Large intestine (tissue), 3 donors: ENCODE measurements at regions not wholly inside any gene's neighbourhood (a gene's known extent, or its start where the extent isn't known, plus 50 kb on each side); places are given as distances from the start of the nearest gene placed in this dataset.

Experiments used
- DNase-seq, 2 donors: peaks; one replicate each; pipeline versions ENCODE4 v3.0.0 to v3.0.0-alpha.2; 2013
- H3K27ac ChIP-seq: one replicate; pipeline ENCODE4 v1.5.1; 2013; ENCODE audit warnings: low read length
- H3K27me3 ChIP-seq: 2 replicates; pipeline ENCODE4 v1.6.1; 2013; ENCODE audit warnings: low read length; ENCODE audit not compliant: control insufficient read depth, insufficient read depth
- H3K36me3 ChIP-seq: 2 replicates; pipeline ENCODE4 v1.6.1; 2013; ENCODE audit warnings: low read length; ENCODE audit not compliant: control insufficient read depth, insufficient read depth
- H3K4me1 ChIP-seq: one replicate; pipeline ENCODE4 v1.6.1; 2013; ENCODE audit warnings: low read length; ENCODE audit not compliant: control insufficient read depth, insufficient read depth
- H3K4me3 ChIP-seq: one replicate; pipeline ENCODE4 v1.5.1; 2013; ENCODE audit warnings: low read length
- H3K9me3 ChIP-seq: one replicate; pipeline ENCODE4 v1.6.1; 2013; ENCODE audit warnings: mild to moderate bottlenecking, low read depth, low read length, moderate library complexity; ENCODE audit not compliant: control insufficient read depth
- WGBS: methylation state at CpG from one replicate; pipeline ENCODE4 v1.1.5; 2013; ENCODE audit warnings: low lambda C conversion rate; ENCODE audit not compliant: insufficient coverage; 5-methylcytosine and 5-hydroxymethylcytosine counted together

DNA sequence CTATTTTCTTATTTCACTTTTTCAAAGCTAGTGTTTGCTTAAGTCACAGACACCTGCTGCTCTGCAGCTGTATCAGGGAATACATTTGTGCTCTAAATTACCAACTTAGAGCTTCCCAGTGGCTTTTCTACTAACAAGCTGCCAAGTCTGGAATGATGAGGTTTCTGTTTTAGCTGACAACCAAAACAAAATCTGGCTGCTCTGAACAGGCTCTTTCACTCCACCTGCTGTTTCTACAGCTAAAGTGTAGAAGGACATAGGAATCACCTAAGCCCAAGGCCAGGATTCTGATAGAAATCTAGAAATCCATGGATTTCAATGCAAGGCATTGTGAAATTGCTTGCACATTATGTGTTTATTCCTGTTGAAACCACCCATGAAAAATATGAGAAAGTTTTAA lies 201.2 kb downstream of the SUCLG1 start:
- Histone ChIP-seq H3K4me1 (no peaks in the 10 kb centered on the region), H3K36me3 (no peaks in the 10 kb centered on the region), H3K27ac (no peak overlapping the region), H3K27me3 (no peaks in the 10 kb centered on the region), H3K4me3 (no peak overlapping the region), H3K9me3 (no peaks in the 10 kb centered on the region)
- peak in 1 of 2 donors; percentile 4 for DNase-seq

DNA sequence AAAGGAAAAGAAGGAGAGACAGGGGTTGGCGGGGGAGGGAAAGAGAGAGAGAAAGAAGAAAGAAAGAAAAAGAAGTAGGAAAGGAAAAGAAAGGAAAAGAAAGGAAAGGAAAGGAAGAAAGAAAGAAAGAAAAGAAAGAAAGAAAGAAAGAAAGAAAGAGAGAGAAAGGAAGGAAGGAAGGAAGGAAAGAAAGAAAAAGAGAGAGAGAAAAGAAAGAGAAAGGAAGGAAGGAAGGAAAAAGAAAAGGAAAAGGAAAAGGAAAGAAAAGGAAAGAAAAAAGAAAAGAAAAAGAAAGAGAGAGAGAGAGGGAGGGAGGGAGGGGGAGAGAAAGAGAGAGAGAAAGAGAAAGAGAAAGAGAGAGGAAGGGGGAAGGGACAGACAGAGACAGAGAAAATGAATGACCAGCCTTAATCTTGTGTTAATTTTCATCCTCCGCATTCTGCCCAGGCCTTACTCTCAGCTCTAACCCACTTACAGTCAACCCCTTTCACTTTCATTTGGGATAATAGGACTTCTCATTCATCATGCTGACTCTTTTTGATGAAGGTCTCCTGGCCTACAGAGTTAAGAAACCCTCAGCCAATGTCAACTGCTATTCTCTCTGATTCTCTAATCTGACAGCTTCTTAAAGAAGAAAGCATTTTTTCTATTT lies 207.3 kb downstream of the SUCLG1 start:
- Histone ChIP-seq H3K36me3 (no peaks in the 10 kb centered on the region), H3K27me3 (no peaks in the 10 kb centered on the region), H3K4me1 (no peaks in the 10 kb centered on the region), H3K9me3 (no peaks in the 10 kb centered on the region), H3K27ac (no peak overlapping the region), H3K4me3 (no peak overlapping the region)
- 100% methylated on average over 1 of the region's 2 CpGs for WGBS
- no peak for DNase-seq

DNA sequence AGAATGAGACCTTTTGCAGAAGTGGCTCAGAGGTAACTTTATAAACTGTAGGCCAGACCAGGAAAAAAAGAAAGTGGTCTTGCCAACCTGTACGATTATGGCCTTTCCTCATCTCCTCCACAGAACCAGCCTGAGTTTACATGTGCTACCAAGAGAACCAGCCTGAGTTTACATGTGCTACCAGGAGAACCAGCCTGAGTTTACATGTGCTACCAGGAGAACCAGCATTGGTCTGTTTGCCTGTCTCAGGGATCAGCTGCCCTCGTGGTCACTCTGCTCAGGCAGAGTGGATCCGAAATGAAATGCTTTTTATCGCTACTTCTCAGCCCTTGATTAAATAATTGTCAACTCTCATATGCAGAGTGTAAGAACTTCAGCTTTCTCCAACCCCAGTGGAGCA lies 209.9 kb downstream of the SUCLG1 start:
- no peaks in the 10 kb centered on the region for H3K9me3 ChIP-seq
- no peaks in the 10 kb centered on the region for H3K27me3 ChIP-seq
- no peak for DNase-seq
- H3K27ac ChIP-seq: no peak overlapping the region
- H3K4me1 ChIP-seq: no peaks in the 10 kb centered on the region
- WGBS: 100% methylated on average over 2 of the region's 4 CpGs
- no peaks in the 10 kb centered on the region for H3K36me3 ChIP-seq
- no peak overlapping the region for H3K4me3 ChIP-seq

DNA sequence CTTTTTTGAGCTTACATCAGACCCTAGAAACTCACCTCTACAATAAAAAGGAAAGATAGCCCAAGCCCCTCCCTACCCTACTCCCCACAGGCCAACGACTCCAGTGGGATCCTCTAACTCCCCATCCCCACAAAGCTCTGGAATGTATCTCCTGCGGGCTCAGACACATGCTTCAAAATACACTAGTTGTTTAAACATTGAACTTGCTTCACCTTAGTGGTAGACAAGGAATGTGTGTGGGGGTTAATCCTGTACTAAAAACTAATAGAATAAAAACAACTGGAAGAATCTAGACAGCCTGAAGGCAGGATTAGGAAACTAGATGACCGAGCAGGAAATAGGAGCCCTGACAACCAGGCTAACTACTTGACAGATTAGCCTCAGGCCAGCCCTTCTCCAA lies 211.5 kb downstream of the SUCLG1 start:
- Histone ChIP-seq H3K27ac (no peak overlapping the region), H3K4me3 (no peak overlapping the region), H3K36me3 (no peaks in the 10 kb centered on the region), H3K27me3 (no peaks in the 10 kb centered on the region), H3K4me1 (no peaks in the 10 kb centered on the region), H3K9me3 (no peaks in the 10 kb centered on the region)
- DNase-seq: no peak
- WGBS: no CpG with 5 or more reads among the region's 3 CpGs

DNA sequence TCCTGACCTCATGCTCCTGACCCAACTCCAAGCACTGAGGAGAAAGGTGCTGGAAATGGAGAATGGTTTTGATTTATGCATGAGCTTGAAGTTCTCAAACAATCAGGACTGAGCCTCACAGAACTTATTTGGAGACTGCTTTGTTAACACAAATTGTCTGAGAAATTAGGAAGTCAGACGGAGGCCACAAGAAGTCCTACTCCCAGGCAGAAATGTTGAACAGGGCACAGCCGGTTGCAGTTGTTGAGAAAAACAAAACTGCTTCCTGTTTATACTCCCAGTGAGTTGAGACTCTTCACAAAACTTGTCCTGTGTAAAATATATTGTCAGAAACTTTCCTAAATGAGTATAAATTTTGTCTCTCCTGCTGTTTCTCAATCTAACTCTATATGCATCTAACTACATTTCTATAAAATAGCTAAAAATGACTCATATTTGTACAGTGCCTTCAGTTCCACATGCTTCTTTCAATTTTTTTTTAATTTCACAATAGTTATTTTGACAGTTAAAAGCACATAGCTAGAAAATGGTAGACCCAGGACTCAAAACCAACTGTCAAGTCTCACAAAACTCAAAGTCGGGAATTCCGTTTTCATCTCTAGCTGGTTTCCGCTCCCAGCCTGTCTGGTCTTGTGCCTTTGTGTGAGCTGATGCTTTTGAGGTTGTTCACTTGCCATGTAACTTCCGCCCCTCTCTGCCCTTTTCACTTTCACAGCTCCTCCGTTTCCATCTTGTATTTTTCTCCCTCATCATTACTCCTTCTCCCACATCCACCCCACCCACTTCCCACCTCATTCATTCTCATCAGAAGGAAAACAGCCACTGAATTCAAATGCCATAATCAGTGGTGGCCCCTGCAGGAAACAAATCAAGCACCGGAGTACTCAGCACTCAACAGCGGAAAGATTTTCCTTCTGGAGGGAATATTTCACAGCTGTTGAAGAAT lies 215.0 kb downstream of the SUCLG1 start:
- 89% methylated on average over 3 of the region's 9 CpGs for WGBS
- H3K36me3 ChIP-seq: no peaks in the 10 kb centered on the region
- no peaks in the 10 kb centered on the region for H3K4me1 ChIP-seq
- no peak overlapping the region for H3K4me3 ChIP-seq
- H3K27ac ChIP-seq: no peak overlapping the region
- DNase-seq: no peak
- no peaks in the 10 kb centered on the region for H3K27me3 ChIP-seq
- H3K9me3 ChIP-seq: no peaks in the 10 kb centered on the region

DNA sequence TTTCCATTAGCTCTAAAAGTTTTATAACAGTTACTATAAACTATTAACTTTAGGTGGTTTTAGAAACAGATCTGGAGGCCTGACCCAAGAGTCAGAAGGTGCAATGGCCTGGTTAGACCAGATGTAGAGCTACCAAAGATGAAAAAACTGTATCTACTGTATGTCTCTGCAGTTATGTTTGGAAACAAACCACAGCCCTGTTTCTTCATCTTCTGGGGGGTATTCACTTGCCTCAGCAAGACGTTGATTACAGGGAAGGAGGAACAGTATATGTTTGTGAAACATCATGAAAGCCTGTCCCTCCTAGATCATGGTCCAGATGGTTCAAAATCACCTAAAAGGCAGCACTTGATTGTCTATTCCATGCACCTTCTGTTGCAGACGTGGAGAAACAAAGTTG lies 220.2 kb downstream of the SUCLG1 start:
- WGBS: no CpG with 5 or more reads among the region's 2 CpGs
- Histone ChIP-seq H3K36me3 (no peaks in the 10 kb centered on the region), H3K4me1 (no peaks in the 10 kb centered on the region), H3K27ac (no peak overlapping the region), H3K9me3 (no peaks in the 10 kb centered on the region), H3K27me3 (no peaks in the 10 kb centered on the region), H3K4me3 (no peak overlapping the region)
- no peak for DNase-seq

DNA sequence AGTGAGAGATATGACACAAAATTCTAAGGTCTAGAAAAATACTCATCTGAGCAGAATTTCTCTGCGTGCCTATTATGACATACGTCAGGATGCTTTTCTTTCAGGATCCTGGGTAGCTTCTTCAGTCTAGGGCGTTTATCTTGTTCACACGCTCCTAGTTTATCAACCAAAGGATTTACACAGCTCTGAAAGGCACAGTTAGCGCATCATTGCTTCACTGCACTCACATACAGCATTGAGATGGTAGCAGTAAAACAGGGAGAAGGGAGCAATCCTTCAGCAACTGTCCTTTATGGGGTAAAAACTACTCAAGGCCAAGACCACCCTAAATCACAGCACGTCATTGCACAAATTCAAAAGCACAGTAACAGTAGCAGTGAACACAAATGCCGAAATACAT lies 222.8 kb downstream of the SUCLG1 start:
- H3K9me3 ChIP-seq: no peaks in the 10 kb centered on the region
- no peak overlapping the region for H3K4me3 ChIP-seq
- no peaks in the 10 kb centered on the region for H3K27me3 ChIP-seq
- 100% methylated on average over 1 of the region's 7 CpGs for WGBS
- H3K27ac ChIP-seq: no peak overlapping the region
- no peaks in the 10 kb centered on the region for H3K36me3 ChIP-seq
- no peak for DNase-seq
- H3K4me1 ChIP-seq: no peaks in the 10 kb centered on the region

DNA sequence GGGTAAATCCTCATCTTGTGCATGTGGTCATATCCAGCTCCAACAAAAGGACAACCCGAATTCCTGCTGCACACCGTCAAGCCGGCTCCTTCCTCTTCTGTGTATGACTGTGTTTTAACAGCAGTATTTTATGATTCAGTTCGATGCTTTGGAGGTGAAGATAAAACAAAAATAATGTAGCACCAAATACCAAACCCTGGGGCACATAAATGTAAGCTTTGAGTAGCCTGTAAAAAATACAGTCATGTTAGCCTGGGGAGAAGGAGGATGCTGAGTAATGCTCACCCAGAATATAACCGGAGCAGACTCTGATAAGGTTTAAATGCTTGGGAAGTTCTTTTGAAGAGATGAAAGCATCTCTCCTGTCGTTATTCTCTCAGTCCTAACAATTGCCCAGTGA lies 225.0 kb downstream of the SUCLG1 start:
- Histone ChIP-seq H3K4me3 (no peak overlapping the region), H3K27me3 (no peaks in the 10 kb centered on the region), H3K4me1 (no peaks in the 10 kb centered on the region), H3K9me3 (no peaks in the 10 kb centered on the region), H3K36me3 (no peaks in the 10 kb centered on the region), H3K27ac (no peak overlapping the region)
- no peak for DNase-seq
- WGBS: 43% methylated on average over 1 of the region's 6 CpGs

DNA sequence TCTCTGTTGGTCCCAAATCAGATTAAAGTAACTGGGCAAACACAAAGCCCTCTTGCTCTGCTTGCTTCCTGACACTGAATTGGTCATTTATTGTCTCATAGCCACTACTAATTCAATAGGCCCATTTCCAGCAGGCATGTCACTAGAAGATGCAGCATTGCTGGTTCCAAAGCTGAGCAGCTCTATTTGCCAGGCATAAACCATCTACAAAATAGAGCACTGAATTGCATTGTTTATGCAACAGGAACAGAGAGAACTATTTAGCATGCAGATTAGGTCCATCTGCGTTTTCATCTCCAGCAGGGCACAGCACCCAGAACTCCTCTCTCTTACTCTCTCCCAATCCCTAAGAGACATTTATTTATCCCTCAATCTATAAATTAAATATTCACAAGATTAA lies 227.6 kb downstream of the SUCLG1 start:
- no peaks in the 10 kb centered on the region for H3K4me1 ChIP-seq
- DNase-seq: no peak
- WGBS: no CpG with 5 or more reads among the region's 1 CpG
- no peaks in the 10 kb centered on the region for H3K27me3 ChIP-seq
- no peak overlapping the region for H3K27ac ChIP-seq
- H3K4me3 ChIP-seq: no peak overlapping the region
- no peaks in the 10 kb centered on the region for H3K9me3 ChIP-seq
- no peaks in the 10 kb centered on the region for H3K36me3 ChIP-seq

DNA sequence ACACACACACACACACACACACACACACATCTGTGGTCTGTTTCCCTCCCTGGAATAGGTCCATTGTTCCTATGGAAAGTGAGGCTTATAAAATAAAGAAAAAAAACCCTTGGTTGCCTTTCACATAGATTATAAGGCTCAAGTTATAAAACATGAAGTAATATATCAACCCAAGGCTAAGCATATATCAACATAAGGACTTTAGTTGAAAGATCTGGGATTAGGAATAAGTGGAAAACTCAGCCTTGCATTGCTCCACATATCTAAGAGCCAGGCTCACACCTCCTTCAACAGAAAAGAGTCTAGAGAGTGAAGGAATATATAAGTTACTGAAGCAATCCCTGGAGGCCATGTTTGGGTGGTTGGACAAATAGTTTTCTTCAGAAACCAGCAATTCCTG lies 235.0 kb downstream of the SUCLG1 start:
- no peaks in the 10 kb centered on the region for H3K4me1 ChIP-seq
- no peak overlapping the region for H3K4me3 ChIP-seq
- H3K27me3 ChIP-seq: no peaks in the 10 kb centered on the region
- no peaks in the 10 kb centered on the region for H3K9me3 ChIP-seq
- H3K36me3 ChIP-seq: no peaks in the 10 kb centered on the region
- no peak for DNase-seq
- no peak overlapping the region for H3K27ac ChIP-seq

DNA sequence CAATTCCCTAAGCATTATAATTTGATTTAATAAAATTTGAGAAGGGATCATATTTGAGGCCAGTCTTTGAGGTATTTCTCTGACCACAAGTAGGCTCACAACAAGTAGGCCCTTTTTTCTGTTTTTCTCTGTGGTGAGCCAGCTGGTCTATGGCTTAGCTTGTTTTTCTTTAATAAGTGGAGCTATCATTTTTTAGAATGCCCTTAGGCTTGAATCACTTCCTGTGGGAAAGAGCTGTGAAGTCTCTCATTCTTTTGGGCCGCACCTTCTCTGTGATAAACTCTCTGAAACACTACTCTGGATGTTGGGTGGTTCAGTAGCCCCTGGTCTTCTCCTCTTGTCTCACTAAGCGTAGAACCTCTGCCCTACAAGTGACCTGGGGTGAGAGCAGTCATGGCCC lies 235.9 kb downstream of the SUCLG1 start:
- 100% methylated on average over 1 of the region's 2 CpGs for WGBS
- Histone ChIP-seq H3K4me1 (no peaks in the 10 kb centered on the region), H3K27me3 (no peaks in the 10 kb centered on the region), H3K27ac (no peak overlapping the region), H3K9me3 (no peaks in the 10 kb centered on the region), H3K36me3 (no peaks in the 10 kb centered on the region), H3K4me3 (no peak overlapping the region)
- no peak for DNase-seq
